Lower lobe of right lung (tissue), 2 donors: ENCODE measurements at regions not wholly inside any gene's neighbourhood (a gene's known extent, or its start where the extent isn't known, plus 50 kb on each side); places are given as distances from the start of the nearest gene placed in this dataset.
"Not testable (repeated sequence)": the region's sequence is repeated elsewhere in the genome, so short reads cannot be mapped to it uniquely, and the experiment has no call there.

Experiments used
- ATAC-seq, 2 donors: fragments of 200-7000 bp; cut with Tn5 transposase; one replicate each; pipeline ENCODE4 v1.9.1; 2020 to 2022; ENCODE audit warnings: mild to moderate bottlenecking in 2 of 2, moderate library complexity in 2 of 2
- DNase-seq: peaks from one replicate; pipeline ENCODE4 v3.0.0-alpha.2; 2020
- H3K27ac ChIP-seq: fragments of 200-600 bp; one replicate; pipeline ENCODE4 v1.8.0; 2022
- H3K27me3 ChIP-seq: fragments of 200-600 bp; one replicate; pipeline ENCODE4 v1.8.0; 2022; ENCODE audit warnings: low read depth
- H3K36me3 ChIP-seq: fragments of 200-600 bp; one replicate; pipeline ENCODE4 v1.8.0; 2022; ENCODE audit warnings: mild to moderate bottlenecking
- H3K4me1 ChIP-seq: fragments of 200-600 bp; one replicate; pipeline ENCODE4 v1.8.0; 2022
- H3K4me3 ChIP-seq: fragments of 200-600 bp; one replicate; pipeline ENCODE4 v1.8.0; 2022; ENCODE audit warnings: mild to moderate bottlenecking
- H3K9me3 ChIP-seq: fragments of 200-600 bp; one replicate; pipeline ENCODE4 v1.8.0; 2022
- CTCF ChIP-seq: fragments of 200-600 bp; IDR thresholded peaks from one replicate; pipeline ENCODE4 v1.8.0; 2022; ENCODE audit warnings: antibody characterized with exemption, mild to moderate bottlenecking
- intact Hi-C: fragments of 100-400 bp; cut with DNase I; formaldehyde crosslinking; loops from one replicate; pipeline ENCODE4 v1.11.0; 2022
- donor health status: DM: no; HTN: yes; CAD: no; lungs with severe emphysema.

- H3K36me3 ChIP-seq: no peaks in the 10 kb centered on the region
- no peak overlapping the region for H3K4me3 ChIP-seq
- ATAC-seq: no peak
- no peak for TF ChIP-seq CTCF
- no peak overlapping the region for H3K27ac ChIP-seq
- intact Hi-C loops: no loop called here
- H3K27me3 ChIP-seq: no peaks in the 10 kb centered on the region
- DNase-seq: no peak
- no peaks in the 10 kb centered on the region for H3K9me3 ChIP-seq
- no peaks in the 10 kb centered on the region for H3K4me1 ChIP-seq
Measured at GRCh38 chrX:155755706-155756337, 125.3 kb upstream of the VAMP7 start.

- intact Hi-C loops: no loop called here
- no peak for ATAC-seq
Measured at GRCh38 chrX:155751131-155751530, 130.0 kb upstream of the VAMP7 start.

GRCh38 chrX:155747520-155747919 lies 133.6 kb upstream of the VAMP7 start:
- H3K36me3 ChIP-seq: no peaks in the 10 kb centered on the region
- TF ChIP-seq CTCF: no peak
- H3K4me1 ChIP-seq: peaks cover 6% of the 10 kb centered on the region
- H3K9me3 ChIP-seq: no peaks in the 10 kb centered on the region
- no peak overlapping the region for H3K27ac ChIP-seq
- no peaks in the 10 kb centered on the region for H3K27me3 ChIP-seq
- ATAC-seq: peak in 1 of 2 donors; percentile 39
- DNase-seq: peak; percentile 69
- H3K4me3 ChIP-seq: no peak overlapping the region
- intact Hi-C loops: no loop called here

More at GRCh38 chrX:155751131-155751530, 130.0 kb upstream of the VAMP7 start:
- Histone ChIP-seq H3K36me3 (no peaks in the 10 kb centered on the region), H3K9me3 (no peaks in the 10 kb centered on the region), H3K4me3 (no peak overlapping the region), H3K27ac (no peak overlapping the region), H3K27me3 (no peaks in the 10 kb centered on the region), H3K4me1 (no peaks in the 10 kb centered on the region)
- TF ChIP-seq CTCF: no peak
- no peak for DNase-seq

- no peaks in the 10 kb centered on the region for H3K36me3 ChIP-seq
- H3K9me3 ChIP-seq: no peaks in the 10 kb centered on the region
- intact Hi-C loops: no loop called here
- peaks cover 6% of the 10 kb centered on the region for H3K4me1 ChIP-seq
- H3K27ac ChIP-seq: no peak overlapping the region
- TF ChIP-seq CTCF: no peak
- H3K4me3 ChIP-seq: no peak overlapping the region
- ATAC-seq (no peak), DNase-seq (no peak)
- H3K27me3 ChIP-seq: no peaks in the 10 kb centered on the region
Measured at GRCh38 chrX:155745792-155746191, 133.0 kb upstream of the TMLHE start.

- H3K27ac ChIP-seq: no peak overlapping the region
- no peak for TF ChIP-seq CTCF
- DNase-seq: no peak
- ATAC-seq: peak in 1 of 2 donors; percentile 32
- no peaks in the 10 kb centered on the region for H3K27me3 ChIP-seq
- intact Hi-C loops: no loop called here
- no peaks in the 10 kb centered on the region for H3K36me3 ChIP-seq
- H3K4me1 ChIP-seq: peaks cover 6% of the 10 kb centered on the region
- H3K9me3 ChIP-seq: peaks cover 2% of the 10 kb centered on the region
- H3K4me3 ChIP-seq: no peak overlapping the region
Measured at GRCh38 chrX:155744534-155744933, 131.8 kb upstream of the TMLHE start.

- ATAC-seq, H3K36me3 ChIP-seq, intact Hi-C loops, H3K4me3 ChIP-seq, H3K27me3 ChIP-seq, H3K9me3 ChIP-seq, DNase-seq, H3K27ac ChIP-seq, H3K4me1 ChIP-seq: not testable (repeated sequence)
Measured at GRCh38 chrX:155728335-155728734, 115.6 kb upstream of the TMLHE start.
